ENCODE measurements at regions not wholly inside any gene's neighbourhood (a gene's known extent, or its start where the extent isn't known, plus 50 kb on each side); places are given as distances from the start of the nearest gene placed in this dataset.

DNA sequence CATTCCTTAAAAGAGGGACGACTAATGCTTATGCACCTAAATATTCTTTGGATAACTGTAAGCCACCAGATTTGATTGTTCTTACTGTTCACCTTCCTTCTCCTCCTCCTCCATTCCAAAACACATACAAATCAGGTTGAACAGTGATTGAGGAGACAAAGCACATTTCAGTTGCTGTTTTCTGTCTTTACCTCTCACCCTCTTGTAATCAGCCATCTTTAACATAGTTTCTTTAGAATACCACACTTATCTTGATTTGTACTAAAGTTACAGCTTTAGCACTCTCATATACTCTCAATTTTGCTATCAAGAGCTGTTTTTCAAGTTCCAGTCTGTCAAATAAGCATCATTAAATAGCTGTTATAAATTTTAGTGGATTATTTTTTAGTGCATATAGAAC, 338.3 kb upstream of the RGS6 start:
- Histone ChIP-seq H3K4me1 (peaks cover 0 to 5% of the 10 kb centered on the region in 2 donors), H3K4me3 (no peak overlapping the region), H3K9me3 (no peaks in the 10 kb centered on the region), H3K27me3 (no peaks in the 10 kb centered on the region), H3K27ac (no peak overlapping the region), H3K36me3 (no peaks in the 10 kb centered on the region)
- intact Hi-C loops (cut with DNase I; ENCODE audit: low total_unique reads) = no loop called here
- TF ChIP-seq, protein P1, sequence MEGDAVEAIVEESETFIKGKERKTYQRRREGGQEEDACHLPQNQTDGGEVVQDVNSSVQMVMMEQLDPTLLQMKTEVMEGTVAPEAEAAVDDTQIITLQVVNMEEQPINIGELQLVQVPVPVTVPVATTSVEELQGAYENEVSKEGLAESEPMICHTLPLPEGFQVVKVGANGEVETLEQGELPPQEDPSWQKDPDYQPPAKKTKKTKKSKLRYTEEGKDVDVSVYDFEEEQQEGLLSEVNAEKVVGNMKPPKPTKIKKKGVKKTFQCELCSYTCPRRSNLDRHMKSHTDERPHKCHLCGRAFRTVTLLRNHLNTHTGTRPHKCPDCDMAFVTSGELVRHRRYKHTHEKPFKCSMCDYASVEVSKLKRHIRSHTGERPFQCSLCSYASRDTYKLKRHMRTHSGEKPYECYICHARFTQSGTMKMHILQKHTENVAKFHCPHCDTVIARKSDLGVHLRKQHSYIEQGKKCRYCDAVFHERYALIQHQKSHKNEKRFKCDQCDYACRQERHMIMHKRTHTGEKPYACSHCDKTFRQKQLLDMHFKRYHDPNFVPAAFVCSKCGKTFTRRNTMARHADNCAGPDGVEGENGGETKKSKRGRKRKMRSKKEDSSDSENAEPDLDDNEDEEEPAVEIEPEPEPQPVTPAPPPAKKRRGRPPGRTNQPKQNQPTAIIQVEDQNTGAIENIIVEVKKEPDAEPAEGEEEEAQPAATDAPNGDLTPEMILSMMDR (IDR thresholded peaks at IDR 0.05) = no peak
- TF ChIP-seq POLR2A (IDR thresholded peaks at IDR 0.05) = no peak
- no peak for DNase-seq

- Histone ChIP-seq H3K27me3 (no peaks in the 10 kb centered on the region), H3K27ac (no peak overlapping the region), H3K36me3 (no peaks in the 10 kb centered on the region), H3K4me1 (peaks cover 0 to 5% of the 10 kb centered on the region in 2 donors), H3K4me3 (no peak overlapping the region), H3K9me3 (no peaks in the 10 kb centered on the region)
- no peak for TF ChIP-seq POLR2A (IDR thresholded peaks at IDR 0.05)
- TF ChIP-seq, protein P1 (IDR thresholded peaks at IDR 0.05) = no peak
- DNase-seq = no peak
- intact Hi-C loops (cut with DNase I; ENCODE audit: low total_unique reads) = no loop called here
Observed at GRCh38 chr14:71594821-71595220, 337.4 kb upstream of the RGS6 start.

DNA sequence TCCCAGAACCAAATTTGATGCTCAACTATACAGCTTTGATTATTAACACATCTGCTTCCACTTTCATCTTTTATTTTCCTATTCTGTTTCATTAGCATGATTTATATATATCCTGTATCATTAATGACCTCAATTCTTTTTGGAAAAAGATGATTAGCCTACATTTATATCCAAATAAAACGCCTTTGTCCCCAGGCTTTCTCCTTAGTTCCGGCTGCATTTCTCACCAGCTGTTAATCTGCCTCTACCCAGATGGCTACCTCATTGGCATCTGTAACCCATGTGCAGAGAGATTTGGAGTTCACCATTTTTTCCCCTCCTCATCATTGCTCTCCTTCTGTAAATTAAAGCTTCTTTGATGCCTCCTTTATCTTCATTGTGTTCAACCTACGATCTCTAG, 336.8 kb upstream of the RGS6 start:
- DNase-seq = no peak
- intact Hi-C loops (cut with DNase I; ENCODE audit: low total_unique reads) = no loop called here
- no peak for TF ChIP-seq POLR2A (IDR thresholded peaks at IDR 0.05)
- TF ChIP-seq, protein P1 (IDR thresholded peaks at IDR 0.05) = no peak
- H3K27ac ChIP-seq = no peak overlapping the region
- no peak overlapping the region for H3K4me3 ChIP-seq
- H3K9me3 ChIP-seq = peaks cover 0 to 5% of the 10 kb centered on the region in 2 donors
- peaks cover 0 to 5% of the 10 kb centered on the region in 2 donors for H3K4me1 ChIP-seq
- H3K27me3 ChIP-seq = no peaks in the 10 kb centered on the region
- no peaks in the 10 kb centered on the region for H3K36me3 ChIP-seq

DNA sequence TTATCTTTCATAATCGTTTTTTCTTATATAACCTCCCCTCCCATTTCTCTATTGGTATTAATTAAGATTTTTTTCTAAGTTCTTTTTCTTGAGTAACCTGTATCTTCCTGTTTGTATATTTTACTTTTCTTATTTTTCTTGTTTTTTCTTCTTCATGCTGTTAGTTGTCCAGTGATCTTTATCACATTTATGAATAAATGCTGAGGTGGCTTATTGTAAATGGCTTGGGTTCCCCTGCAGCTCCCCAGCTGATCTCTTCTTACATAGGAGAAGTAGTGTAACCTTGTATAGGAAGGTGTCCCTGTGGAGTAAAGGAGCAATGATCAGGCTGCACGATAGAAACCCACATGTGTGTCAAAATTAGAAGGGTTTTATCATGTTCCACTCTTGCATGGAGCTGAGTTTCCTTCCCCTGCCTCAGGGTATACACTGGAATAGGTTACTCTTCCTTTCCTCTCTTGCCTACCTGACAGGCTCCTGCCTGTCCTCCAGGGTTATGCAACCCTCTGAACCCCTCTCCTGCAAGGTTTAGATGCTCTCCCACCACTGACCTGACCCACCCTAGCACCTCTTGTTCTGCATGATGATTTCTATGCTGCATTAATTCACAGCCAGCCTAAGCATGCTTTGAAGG, 334.8 kb upstream of the RGS6 start:
- H3K4me1 ChIP-seq = no peaks in the 10 kb centered on the region
- DNase-seq = no peak

DNA sequence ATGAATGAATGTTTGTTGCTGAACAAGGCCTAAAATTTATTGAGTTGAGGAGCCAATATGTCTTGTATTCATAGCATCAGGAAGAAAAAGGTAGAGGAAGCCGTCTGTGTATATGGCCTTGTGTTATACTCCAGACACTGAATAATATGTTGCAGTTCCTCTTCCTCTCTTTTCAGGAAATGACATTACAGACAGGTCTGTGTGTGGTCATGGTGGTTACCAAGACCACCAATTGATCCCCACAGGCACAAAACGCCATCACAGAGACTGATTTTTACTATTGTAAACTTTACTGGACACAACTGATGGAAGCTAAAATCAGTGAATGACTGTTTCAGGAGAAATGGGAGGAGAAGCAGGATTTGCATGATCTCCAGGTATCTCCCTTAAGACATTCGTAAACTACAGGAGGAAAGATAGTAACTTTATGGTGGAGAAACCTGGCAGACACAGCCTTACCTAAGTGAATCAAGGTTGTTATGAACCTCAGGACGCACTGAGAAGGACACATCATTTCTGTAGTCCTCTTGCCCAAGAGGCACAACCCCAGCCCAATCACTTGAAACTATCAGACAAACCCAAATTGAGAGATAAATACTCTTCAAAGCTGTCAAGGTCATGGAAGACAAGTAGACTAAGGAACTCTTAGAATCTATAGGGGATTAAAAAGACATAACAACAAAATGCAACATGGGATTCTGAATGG, 334.1 kb upstream of the RGS6 start:
- Histone ChIP-seq H3K4me1 (no peaks in the 10 kb centered on the region), H3K27me3 (no peaks in the 10 kb centered on the region), H3K27ac (no peak overlapping the region), H3K4me3 (no peak overlapping the region), H3K9me3 (peaks cover 0 to 6% of the 10 kb centered on the region in 2 donors), H3K36me3 (no peaks in the 10 kb centered on the region)
- intact Hi-C loops (cut with DNase I; ENCODE audit: low total_unique reads) = no loop called here
- no peak for TF ChIP-seq POLR2A (IDR thresholded peaks at IDR 0.05)
- TF ChIP-seq, protein P1 (IDR thresholded peaks at IDR 0.05) = no peak
- no peak for DNase-seq

More for the DNA sequence above, 334.8 kb upstream of the RGS6 start:
- Histone ChIP-seq H3K27me3 (no peaks in the 10 kb centered on the region), H3K36me3 (no peaks in the 10 kb centered on the region), H3K9me3 (peaks cover 0 to 6% of the 10 kb centered on the region in 2 donors), H3K27ac (no peak overlapping the region), H3K4me3 (no peak overlapping the region)
- intact Hi-C loops (cut with DNase I; ENCODE audit: low total_unique reads) = no loop called here
- no peak for TF ChIP-seq POLR2A (IDR thresholded peaks at IDR 0.05)
- TF ChIP-seq, protein P1 (IDR thresholded peaks at IDR 0.05) = no peak

Data from uterus (tissue), 3 donors.